Vagina (tissue), 2 donors: ENCODE measurements at regions not wholly inside any gene's neighbourhood (a gene's known extent, or its start where the extent isn't known, plus 50 kb on each side); places are given as distances from the start of the nearest gene placed in this dataset.
A peak's percentile ranks its signal among the peaks of the same experiment; 100 is the strongest.
"Not testable (repeated sequence)": the region's sequence is repeated elsewhere in the genome, so short reads cannot be mapped to it uniquely, and the experiment has no call there.

Source experiments
- DNase-seq, 2 donors: peaks; one replicate each; pipeline ENCODE4 v3.0.0-alpha.2; 2017; ENCODE audit errors: extremely low spot score in 2 of 2
- H3K27ac ChIP-seq: fragments of 200-600 bp; sonication (generic); one replicate; pipeline ENCODE4 v1.5.1; 2019
- H3K27me3 ChIP-seq: fragments of 200-600 bp; sonication (generic); one replicate; pipeline ENCODE4 v1.5.1; 2019
- H3K36me3 ChIP-seq, 2 donors: fragments of 200-600 bp; sonication (generic); one replicate each; pipeline ENCODE4 v1.5.1; 2017 to 2019
- H3K4me1 ChIP-seq: fragments of 200-600 bp; sonication (generic); one replicate; pipeline ENCODE4 v1.5.1; 2019
- H3K4me3 ChIP-seq, 2 donors: fragments of 200-600 bp; sonication (generic); 1 replicate in 1 of 2; 2 replicates in 1 of 2; pipeline ENCODE4 v1.5.1; 2016 to 2019
- H3K9me3 ChIP-seq: fragments of 200-600 bp; sonication (generic); one replicate; pipeline ENCODE4 v1.5.1; 2019
- CTCF ChIP-seq, 3 experiments: fragments of 450-650 bp in 2 of 3; fragments of 200-600 bp in 1 of 3; sonication (generic) in 1 of 3; IDR thresholded peaks; one replicate each; pipeline ENCODE4 v1.5.1; 2017 to 2019; ENCODE audit warnings: antibody characterized with exemption in 3 of 3, mild to moderate bottlenecking in 2 of 3, moderate library complexity in 2 of 3
- POLR2A ChIP-seq, 2 donors: fragments of 450-650 bp; IDR thresholded peaks; one replicate each; pipeline ENCODE4 v1.6.1; 2017; ENCODE audit warnings: antibody characterized with exemption in 2 of 2, mild to moderate bottlenecking in 2 of 2, moderate library complexity in 2 of 2
- POLR2AphosphoS5 ChIP-seq, 2 donors: sonication (generic); formaldehyde crosslinking; IDR thresholded peaks; one replicate each; pipeline ENCODE4 v1.9.0; 2017; ENCODE audit warnings: antibody characterized with exemption in 2 of 2, mild to moderate bottlenecking in 2 of 2, low read depth in 1 of 2; ENCODE audit not compliant: insufficient read depth in 1 of 2
- intact Hi-C: fragments of 100-400 bp; cut with DNase I; formaldehyde crosslinking; loops from one replicate; pipeline ENCODE4 v1.15.1; 2023

- TF ChIP-seq CTCF (IDR thresholded peaks at IDR 0.05) (no peak), POLR2AphosphoS5 (IDR thresholded peaks at IDR 0.05; ENCODE audit: insufficient read depth in 1 of 2, low read depth in 1 of 2) (no peak), POLR2A (IDR thresholded peaks at IDR 0.05) (no peak)
- intact Hi-C loops: no loop called here
- H3K27ac ChIP-seq: no peak overlapping the region
- no peak for DNase-seq
- no peaks in the 10 kb centered on the region for H3K27me3 ChIP-seq
- peaks cover 20% of the 10 kb centered on the region for H3K4me1 ChIP-seq
- H3K36me3 ChIP-seq: no peaks in the 10 kb centered on the region
- no peak overlapping the region for H3K4me3 ChIP-seq
- no peaks in the 10 kb centered on the region for H3K9me3 ChIP-seq
Measured at GRCh38 chr12:127809275-127809674, 457.7 kb upstream of the TMEM132C start.

- intact Hi-C loops: no loop called here
- Histone ChIP-seq H3K9me3 (no peaks in the 10 kb centered on the region), H3K4me1 (peaks cover 20% of the 10 kb centered on the region), H3K36me3 (no peaks in the 10 kb centered on the region), H3K4me3 (no peak overlapping the region), H3K27me3 (no peaks in the 10 kb centered on the region), H3K27ac (peak overlapping the region; percentile 42)
- no peak for TF ChIP-seq POLR2A (IDR thresholded peaks at IDR 0.05)
- no peak for TF ChIP-seq CTCF (IDR thresholded peaks at IDR 0.05)
- TF ChIP-seq POLR2AphosphoS5 (IDR thresholded peaks at IDR 0.05; ENCODE audit: insufficient read depth in 1 of 2, low read depth in 1 of 2): peak in 1 of 2 donors; percentile 51
- no peak for DNase-seq
Measured at GRCh38 chr12:127810041-127810440, 456.9 kb upstream of the TMEM132C start.

- H3K27me3 ChIP-seq, H3K36me3 ChIP-seq, intact Hi-C loops, DNase-seq, H3K9me3 ChIP-seq, H3K4me3 ChIP-seq: not testable (repeated sequence)
- Histone ChIP-seq H3K4me1 (peaks cover 20% of the 10 kb centered on the region), H3K27ac (peak overlapping the region; percentile 42)
Measured at GRCh38 chr12:127810459-127810858, 456.5 kb upstream of the TMEM132C start.

- DNase-seq: no peak
- Histone ChIP-seq H3K27ac (no peak overlapping the region), H3K9me3 (no peaks in the 10 kb centered on the region), H3K4me3 (no peak overlapping the region), H3K27me3 (no peaks in the 10 kb centered on the region), H3K36me3 (no peaks in the 10 kb centered on the region), H3K4me1 (peaks cover 20% of the 10 kb centered on the region)
- intact Hi-C loops: no loop called here
- TF ChIP-seq POLR2AphosphoS5 (IDR thresholded peaks at IDR 0.05; ENCODE audit: insufficient read depth in 1 of 2, low read depth in 1 of 2): peak in 1 of 2 donors; percentile 19
- TF ChIP-seq CTCF (IDR thresholded peaks at IDR 0.05): no peak
Measured at GRCh38 chr12:127811988-127812387, 455.0 kb upstream of the TMEM132C start.

GRCh38 chr12:127813147-127813546 lies 453.8 kb upstream of the TMEM132C start:
- Histone ChIP-seq H3K27ac (no peak overlapping the region), H3K4me1 (peaks cover 20% of the 10 kb centered on the region), H3K27me3 (no peaks in the 10 kb centered on the region), H3K9me3 (no peaks in the 10 kb centered on the region), H3K4me3 (no peak overlapping the region), H3K36me3 (no peaks in the 10 kb centered on the region)
- intact Hi-C loops: no loop called here
- no peak for DNase-seq
- no peak for TF ChIP-seq POLR2A (IDR thresholded peaks at IDR 0.05)
- TF ChIP-seq POLR2AphosphoS5 (IDR thresholded peaks at IDR 0.05; ENCODE audit: insufficient read depth in 1 of 2, low read depth in 1 of 2): no peak
- TF ChIP-seq CTCF (IDR thresholded peaks at IDR 0.05): no peak

GRCh38 chr12:127819056-127819455 lies 447.9 kb upstream of the TMEM132C start:
- intact Hi-C loops: no loop called here
- no peak for DNase-seq
- H3K9me3 ChIP-seq: no peaks in the 10 kb centered on the region
- TF ChIP-seq CTCF (IDR thresholded peaks at IDR 0.05) (no peak), POLR2AphosphoS5 (IDR thresholded peaks at IDR 0.05; ENCODE audit: insufficient read depth in 1 of 2, low read depth in 1 of 2) (no peak), POLR2A (IDR thresholded peaks at IDR 0.05) (no peak)
- no peaks in the 10 kb centered on the region for H3K36me3 ChIP-seq
- H3K27ac ChIP-seq: no peak overlapping the region
- no peaks in the 10 kb centered on the region for H3K27me3 ChIP-seq
- no peak overlapping the region for H3K4me3 ChIP-seq
- H3K4me1 ChIP-seq: no peaks in the 10 kb centered on the region
